Activated CD8-positive, alpha-beta T cell treated with anti-CD3 and anti-CD28 coated beads for 36 hours (primary cell): ENCODE measurements at regions not wholly inside any gene's neighbourhood (a gene's known extent, or its start where the extent isn't known, plus 50 kb on each side); places are given as distances from the start of the nearest gene placed in this dataset.

Source experiments
- ATAC-seq: fragments of 200-7000 bp; cut with Tn5 transposase; one replicate; pipeline ENCODE4 v1.10.0; 2021; ENCODE audit warnings: mild to moderate bottlenecking, moderate library complexity
- CTCF ChIA-PET: fragments of 350-600 bp; sonication (Branson Sonifier 250); formaldehyde crosslinking; loops from one replicate; lab custom pipeline; 2021; ENCODE audit warnings: antibody characterized with exemption; lab: Charles Lee
- POLR2A ChIA-PET: fragments of 350-600 bp; sonication (Branson Sonifier 250); formaldehyde crosslinking; loops from one replicate; lab custom pipeline; 2021; ENCODE audit warnings: antibody characterized with exemption; lab: Charles Lee
- DNase-seq: peaks from one replicate; pipeline ENCODE4 v3.0.0-alpha.2; 2020
- H3K27ac Mint-ChIP-seq: one replicate; pipeline ENCODE4 v1.8.0; 2021; ENCODE audit warnings: mild to moderate bottlenecking, mixed read lengths
- H3K27me3 Mint-ChIP-seq: one replicate; pipeline ENCODE4 v1.8.0; 2021; ENCODE audit warnings: mixed read lengths
- H3K36me3 Mint-ChIP-seq: one replicate; pipeline ENCODE4 v1.8.0; 2021; ENCODE audit warnings: low read depth, mixed read lengths
- H3K4me1 Mint-ChIP-seq: one replicate; pipeline ENCODE4 v1.8.0; 2021; ENCODE audit warnings: low read depth, mixed read lengths
- H3K4me3 Mint-ChIP-seq: one replicate; pipeline ENCODE4 v1.8.0; 2021; ENCODE audit warnings: mild to moderate bottlenecking, moderate library complexity, mixed read lengths
- H3K9me3 Mint-ChIP-seq: one replicate; pipeline ENCODE4 v1.8.0; 2021; ENCODE audit warnings: mixed read lengths
- intact Hi-C: fragments of 100-400 bp; cut with micrococcal nuclease; formaldehyde crosslinking; loops from one replicate; pipeline ENCODE4 v1.10.0; 2022
- TF ChIP-seq, protein P1 (sequence below): fragments of 200-600 bp; IDR thresholded peaks from one replicate; pipeline ENCODE4 v1.8.0; 2022; ENCODE audit warnings: antibody characterized with exemption, mild to moderate bottlenecking

DNA sequence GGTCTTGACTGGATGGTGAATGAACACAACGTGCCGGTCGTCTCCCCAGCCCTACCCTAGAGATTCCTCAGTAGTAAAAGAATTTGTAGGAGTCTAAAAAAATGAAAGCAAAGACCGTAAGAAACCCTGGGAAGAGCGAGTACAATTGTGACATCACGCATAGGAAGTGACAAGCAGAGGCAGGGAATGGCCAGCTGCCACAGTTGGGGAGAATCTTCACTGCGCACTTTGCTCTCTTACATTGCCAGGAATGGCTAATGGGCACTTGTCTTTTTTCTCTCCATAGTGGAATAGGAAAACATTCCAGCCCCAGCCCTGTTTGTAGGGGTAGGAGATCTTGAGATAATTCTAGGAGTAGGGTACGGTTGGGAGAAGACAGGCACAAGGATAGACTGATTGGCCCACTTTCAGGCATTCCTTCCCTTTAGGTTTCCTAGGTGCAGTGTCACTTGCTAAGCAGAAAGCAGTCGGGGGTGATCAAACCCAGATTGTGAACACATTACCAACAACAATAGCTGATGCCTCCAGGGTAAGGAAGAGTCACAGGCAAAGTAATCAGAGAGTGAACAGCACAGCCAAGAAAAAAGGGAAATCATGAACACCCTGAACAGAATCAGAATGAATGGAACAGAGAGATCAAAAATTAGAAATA lies 302.7 kb downstream of the MAN2A1 start:
- Mint-ChIP-seq H3K36me3 (no peaks in the 10 kb centered on the region), H3K27ac (no peak overlapping the region), H3K4me1 (no peaks in the 10 kb centered on the region), H3K9me3 (no peaks in the 10 kb centered on the region), H3K4me3 (no peak overlapping the region), H3K27me3 (no peaks in the 10 kb centered on the region)
- ChIA-PET CTCF (no interaction called here), POLR2A (no interaction called here)
- no peak for ATAC-seq
- TF ChIP-seq, protein P1, sequence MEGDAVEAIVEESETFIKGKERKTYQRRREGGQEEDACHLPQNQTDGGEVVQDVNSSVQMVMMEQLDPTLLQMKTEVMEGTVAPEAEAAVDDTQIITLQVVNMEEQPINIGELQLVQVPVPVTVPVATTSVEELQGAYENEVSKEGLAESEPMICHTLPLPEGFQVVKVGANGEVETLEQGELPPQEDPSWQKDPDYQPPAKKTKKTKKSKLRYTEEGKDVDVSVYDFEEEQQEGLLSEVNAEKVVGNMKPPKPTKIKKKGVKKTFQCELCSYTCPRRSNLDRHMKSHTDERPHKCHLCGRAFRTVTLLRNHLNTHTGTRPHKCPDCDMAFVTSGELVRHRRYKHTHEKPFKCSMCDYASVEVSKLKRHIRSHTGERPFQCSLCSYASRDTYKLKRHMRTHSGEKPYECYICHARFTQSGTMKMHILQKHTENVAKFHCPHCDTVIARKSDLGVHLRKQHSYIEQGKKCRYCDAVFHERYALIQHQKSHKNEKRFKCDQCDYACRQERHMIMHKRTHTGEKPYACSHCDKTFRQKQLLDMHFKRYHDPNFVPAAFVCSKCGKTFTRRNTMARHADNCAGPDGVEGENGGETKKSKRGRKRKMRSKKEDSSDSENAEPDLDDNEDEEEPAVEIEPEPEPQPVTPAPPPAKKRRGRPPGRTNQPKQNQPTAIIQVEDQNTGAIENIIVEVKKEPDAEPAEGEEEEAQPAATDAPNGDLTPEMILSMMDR: no peak
- no peak for DNase-seq
- intact Hi-C loops: no loop called here

DNA sequence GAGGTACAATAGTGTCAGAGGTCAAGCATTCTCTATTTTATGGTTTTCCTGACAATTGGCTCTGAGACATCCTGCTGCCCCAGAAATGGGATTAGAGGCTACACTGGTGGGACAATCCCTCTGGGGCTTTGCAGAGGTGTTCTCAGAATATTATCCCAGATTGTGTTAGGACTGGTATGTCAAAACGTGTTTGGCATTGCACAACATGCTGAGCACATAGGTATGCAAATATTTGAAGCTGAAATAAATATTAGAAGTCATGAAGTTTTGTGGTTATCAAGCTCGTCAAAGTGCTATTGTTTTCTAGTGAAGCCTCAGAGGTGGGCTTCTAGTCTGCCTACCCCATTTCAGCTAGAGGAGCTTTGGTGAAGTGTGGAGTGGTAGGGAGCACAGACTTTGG lies 304.4 kb downstream of the MAN2A1 start:
- no peaks in the 10 kb centered on the region for H3K36me3 Mint-ChIP-seq
- CTCF ChIA-PET: no interaction called here

DNA sequence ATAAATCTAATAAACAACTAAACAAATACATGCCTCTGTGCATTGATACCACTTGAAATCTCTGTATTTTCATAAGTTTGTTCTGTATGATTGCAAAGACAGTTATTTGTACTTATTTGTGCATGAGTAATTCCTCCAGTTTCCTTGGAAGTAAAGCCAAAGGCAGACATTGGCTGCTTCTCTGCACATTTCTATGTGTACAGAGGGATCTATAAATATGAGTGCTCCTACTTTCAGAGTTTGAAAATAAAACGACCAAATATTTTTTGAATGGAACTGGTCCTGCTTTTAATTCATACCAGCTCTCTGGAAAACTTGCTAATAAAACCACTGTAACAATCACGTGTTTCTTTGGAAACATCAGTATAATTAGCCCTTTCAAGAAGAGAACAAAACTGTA lies 306.5 kb downstream of the MAN2A1 start:
- DNase-seq: no peak
- H3K4me1 Mint-ChIP-seq: peaks cover 5% of the 10 kb centered on the region
- POLR2A ChIA-PET: no interaction called here
- no peaks in the 10 kb centered on the region for H3K9me3 Mint-ChIP-seq
- intact Hi-C loops: no loop called here
- no peak for ATAC-seq
- no peaks in the 10 kb centered on the region for H3K36me3 Mint-ChIP-seq
- TF ChIP-seq, protein P1: no peak
- no peaks in the 10 kb centered on the region for H3K27me3 Mint-ChIP-seq
- H3K27ac Mint-ChIP-seq: no peak overlapping the region
- CTCF ChIA-PET: no interaction called here
- H3K4me3 Mint-ChIP-seq: no peak overlapping the region

More for the DNA sequence above, 304.4 kb downstream of the MAN2A1 start:
- intact Hi-C loops: no loop called here
- Mint-ChIP-seq H3K27me3 (no peaks in the 10 kb centered on the region), H3K4me1 (no peaks in the 10 kb centered on the region), H3K4me3 (no peak overlapping the region), H3K9me3 (no peaks in the 10 kb centered on the region), H3K27ac (no peak overlapping the region)
- DNase-seq (no peak), ATAC-seq (no peak)
- POLR2A ChIA-PET: no interaction called here
- TF ChIP-seq, protein P1: no peak

DNA sequence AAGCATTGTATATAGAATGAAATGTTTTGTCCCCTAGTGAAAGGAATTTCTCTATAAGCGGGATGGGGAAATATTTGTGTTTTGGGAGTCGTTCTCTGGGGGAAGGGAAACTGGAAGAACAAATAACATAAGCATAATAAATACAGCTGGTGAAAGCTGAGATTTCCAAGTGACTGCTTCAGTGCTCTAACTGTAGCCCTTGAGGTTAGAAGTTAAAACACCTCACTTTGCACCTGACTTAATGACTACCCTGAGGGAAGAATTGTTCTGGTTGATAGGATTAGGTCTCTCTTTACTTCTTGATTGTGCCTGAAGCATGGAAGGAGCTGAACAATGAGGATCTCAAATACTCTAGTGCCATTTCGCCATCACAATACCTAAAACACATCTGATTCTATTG lies 307.4 kb downstream of the MAN2A1 start:
- ATAC-seq (no peak), DNase-seq (no peak)
- intact Hi-C loops: no loop called here
- ChIA-PET CTCF (no interaction called here), POLR2A (no interaction called here)
- Mint-ChIP-seq H3K27ac (no peak overlapping the region), H3K4me1 (peaks cover 13% of the 10 kb centered on the region), H3K4me3 (no peak overlapping the region), H3K27me3 (no peaks in the 10 kb centered on the region), H3K36me3 (no peaks in the 10 kb centered on the region), H3K9me3 (no peaks in the 10 kb centered on the region)
- TF ChIP-seq, protein P1: no peak

DNA sequence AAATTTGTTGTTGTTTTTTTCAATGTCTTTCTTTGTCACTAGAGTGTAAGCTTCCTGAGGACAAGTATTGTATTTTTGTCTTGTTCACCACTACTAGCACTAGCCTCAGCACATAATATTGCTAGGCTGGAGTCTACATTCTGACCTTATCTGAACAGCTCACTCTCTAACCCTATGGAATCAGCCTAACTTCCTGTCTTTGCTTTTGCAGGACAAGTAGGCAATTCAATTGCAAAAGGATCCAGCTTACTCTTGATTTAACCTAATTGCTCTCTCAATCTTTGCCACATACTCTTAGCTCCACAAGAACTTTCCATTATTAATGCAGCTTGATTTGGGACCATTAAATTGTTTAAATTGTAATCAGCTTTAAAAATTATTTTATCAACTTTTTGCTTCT lies 308.5 kb downstream of the MAN2A1 start:
- ChIA-PET POLR2A (no interaction called here), CTCF (interaction anchor here (1.3 kb wide), 1 partner anchor 9 kb away, joined by 4 read pairs; no protein-coding TSS in a partner anchor)
- DNase-seq (no peak), ATAC-seq (no peak)
- TF ChIP-seq, protein P1: no peak
- no peak overlapping the region for H3K27ac Mint-ChIP-seq
- no peaks in the 10 kb centered on the region for H3K27me3 Mint-ChIP-seq
- no peaks in the 10 kb centered on the region for H3K36me3 Mint-ChIP-seq
- peaks cover 13% of the 10 kb centered on the region for H3K4me1 Mint-ChIP-seq
- intact Hi-C loops: no loop called here
- H3K4me3 Mint-ChIP-seq: no peak overlapping the region
- no peaks in the 10 kb centered on the region for H3K9me3 Mint-ChIP-seq
